Activated CD8-positive, alpha-beta T cell treated with anti-CD3 and anti-CD28 coated beads for 36 hours (primary cell): ENCODE measurements at regions not wholly inside any gene's neighbourhood (a gene's known extent, or its start where the extent isn't known, plus 50 kb on each side); places are given as distances from the start of the nearest gene placed in this dataset.
A peak's percentile ranks its signal among the peaks of the same experiment; 100 is the strongest.

Experiments
- ATAC-seq: fragments of 200-7000 bp; cut with Tn5 transposase; one replicate; pipeline ENCODE4 v1.10.0; 2021; ENCODE audit warnings: mild to moderate bottlenecking, moderate library complexity
- CTCF ChIA-PET: fragments of 350-600 bp; sonication (Branson Sonifier 250); formaldehyde crosslinking; loops from one replicate; lab custom pipeline; 2021; ENCODE audit warnings: antibody characterized with exemption; lab: Charles Lee
- POLR2A ChIA-PET: fragments of 350-600 bp; sonication (Branson Sonifier 250); formaldehyde crosslinking; loops from one replicate; lab custom pipeline; 2021; ENCODE audit warnings: antibody characterized with exemption; lab: Charles Lee
- DNase-seq: peaks from one replicate; pipeline ENCODE4 v3.0.0-alpha.2; 2020
- H3K27ac Mint-ChIP-seq: one replicate; pipeline ENCODE4 v1.8.0; 2021; ENCODE audit warnings: mild to moderate bottlenecking, mixed read lengths
- H3K27me3 Mint-ChIP-seq: one replicate; pipeline ENCODE4 v1.8.0; 2021; ENCODE audit warnings: mixed read lengths
- H3K36me3 Mint-ChIP-seq: one replicate; pipeline ENCODE4 v1.8.0; 2021; ENCODE audit warnings: low read depth, mixed read lengths
- H3K4me1 Mint-ChIP-seq: one replicate; pipeline ENCODE4 v1.8.0; 2021; ENCODE audit warnings: low read depth, mixed read lengths
- H3K4me3 Mint-ChIP-seq: one replicate; pipeline ENCODE4 v1.8.0; 2021; ENCODE audit warnings: mild to moderate bottlenecking, moderate library complexity, mixed read lengths
- H3K9me3 Mint-ChIP-seq: one replicate; pipeline ENCODE4 v1.8.0; 2021; ENCODE audit warnings: mixed read lengths
- intact Hi-C: fragments of 100-400 bp; cut with micrococcal nuclease; formaldehyde crosslinking; loops from one replicate; pipeline ENCODE4 v1.10.0; 2022
- TF ChIP-seq, protein P1 (sequence below): fragments of 200-600 bp; IDR thresholded peaks from one replicate; pipeline ENCODE4 v1.8.0; 2022; ENCODE audit warnings: antibody characterized with exemption, mild to moderate bottlenecking

DNA sequence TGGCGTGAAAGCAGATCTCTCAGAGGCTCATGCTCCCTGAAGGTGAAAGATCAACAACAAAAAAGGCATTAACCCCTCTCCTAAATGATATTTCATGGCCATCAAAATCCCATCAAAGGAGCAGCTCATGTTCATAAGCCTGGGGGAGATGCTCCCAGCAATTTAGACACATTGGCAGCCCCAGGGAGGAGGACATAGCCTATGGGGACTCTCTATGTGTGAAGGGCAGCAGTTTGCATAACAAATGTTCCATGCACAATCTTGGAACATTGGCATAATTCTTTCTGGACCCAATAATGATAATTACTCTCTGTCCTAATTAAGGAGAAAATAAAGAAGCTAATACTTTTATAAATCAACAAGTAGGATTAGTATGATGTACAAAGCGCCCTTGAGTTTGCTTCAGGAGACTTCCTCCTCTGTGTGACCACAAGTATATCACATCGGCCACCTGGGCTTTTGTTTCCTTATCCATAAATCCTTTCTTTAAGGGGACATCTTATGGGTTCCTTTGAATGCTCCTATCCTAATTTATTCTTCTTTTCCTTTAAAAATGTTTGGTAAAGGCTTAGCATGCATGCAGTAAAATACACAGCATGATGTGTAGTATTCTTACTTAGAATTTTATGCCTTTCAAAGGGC, 161.9 kb upstream of the PLEKHG7 start:
- H3K9me3 Mint-ChIP-seq, result peaks cover 3% of the 10 kb centered on the region
- ATAC-seq (no peak), DNase-seq (no peak)
- no peaks in the 10 kb centered on the region for H3K27me3 Mint-ChIP-seq
- intact Hi-C loops, result no loop called here
- ChIA-PET CTCF (interaction anchor here (1.1 to 1.9 kb wide), 3 partner anchors 37 to 138 kb away, joined by 3 to 6 read pairs (median 3); no protein-coding TSS in a partner anchor), POLR2A (interaction anchor here (1.1 to 1.8 kb wide), 4 partner anchors 17 to 137 kb away, joined by 3 to 5 read pairs (median 3); no protein-coding TSS in a partner anchor)
- H3K4me3 Mint-ChIP-seq, result no peak overlapping the region
- H3K27ac Mint-ChIP-seq, result peak overlapping the region; percentile 94
- peaks cover 23% of the 10 kb centered on the region for H3K36me3 Mint-ChIP-seq
- peaks cover 57% of the 10 kb centered on the region for H3K4me1 Mint-ChIP-seq
- TF ChIP-seq, protein P1, sequence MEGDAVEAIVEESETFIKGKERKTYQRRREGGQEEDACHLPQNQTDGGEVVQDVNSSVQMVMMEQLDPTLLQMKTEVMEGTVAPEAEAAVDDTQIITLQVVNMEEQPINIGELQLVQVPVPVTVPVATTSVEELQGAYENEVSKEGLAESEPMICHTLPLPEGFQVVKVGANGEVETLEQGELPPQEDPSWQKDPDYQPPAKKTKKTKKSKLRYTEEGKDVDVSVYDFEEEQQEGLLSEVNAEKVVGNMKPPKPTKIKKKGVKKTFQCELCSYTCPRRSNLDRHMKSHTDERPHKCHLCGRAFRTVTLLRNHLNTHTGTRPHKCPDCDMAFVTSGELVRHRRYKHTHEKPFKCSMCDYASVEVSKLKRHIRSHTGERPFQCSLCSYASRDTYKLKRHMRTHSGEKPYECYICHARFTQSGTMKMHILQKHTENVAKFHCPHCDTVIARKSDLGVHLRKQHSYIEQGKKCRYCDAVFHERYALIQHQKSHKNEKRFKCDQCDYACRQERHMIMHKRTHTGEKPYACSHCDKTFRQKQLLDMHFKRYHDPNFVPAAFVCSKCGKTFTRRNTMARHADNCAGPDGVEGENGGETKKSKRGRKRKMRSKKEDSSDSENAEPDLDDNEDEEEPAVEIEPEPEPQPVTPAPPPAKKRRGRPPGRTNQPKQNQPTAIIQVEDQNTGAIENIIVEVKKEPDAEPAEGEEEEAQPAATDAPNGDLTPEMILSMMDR, result no peak

- intact Hi-C loops, result loop anchor here (1.0 kb wide), 1 partner anchor 35 kb away; no protein-coding TSS in a partner anchor
- Mint-ChIP-seq H3K36me3 (peaks cover 23% of the 10 kb centered on the region), H3K4me1 (peaks cover 59% of the 10 kb centered on the region), H3K27ac (peak overlapping the region; percentile 94), H3K4me3 (no peak overlapping the region), H3K9me3 (peaks cover 3% of the 10 kb centered on the region), H3K27me3 (no peaks in the 10 kb centered on the region)
- CTCF ChIA-PET, result interaction anchor here (1.1 to 1.9 kb wide), 2 partner anchors 37 to 137 kb away, joined by 3 to 6 read pairs; no protein-coding TSS in a partner anchor
- POLR2A ChIA-PET, result interaction anchor here (0.6 to 1.8 kb wide), 4 partner anchors 18 to 411 kb away, joined by 3 to 5 read pairs (median 3); no protein-coding TSS in a partner anchor
- DNase-seq (peak; percentile 29), ATAC-seq (peak; percentile 28)
- TF ChIP-seq, protein P1, result no peak
Observed at GRCh38 chr12:92539976-92540781, 162.6 kb upstream of the PLEKHG7 start.

GRCh38 chr12:92539110-92539749, 163.6 kb upstream of the PLEKHG7 start:
- intact Hi-C loops, result loop anchor here (1.0 kb wide), 1 partner anchor 34 kb away; no protein-coding TSS in a partner anchor
- peaks cover 3% of the 10 kb centered on the region for H3K9me3 Mint-ChIP-seq
- H3K36me3 Mint-ChIP-seq, result peaks cover 23% of the 10 kb centered on the region
- POLR2A ChIA-PET, result interaction anchor here (1.6 kb wide), 1 partner anchor 35 kb away, joined by 3 read pairs; no protein-coding TSS in a partner anchor
- TF ChIP-seq, protein P1, result no peak
- peak; percentile 80 for ATAC-seq
- no peaks in the 10 kb centered on the region for H3K27me3 Mint-ChIP-seq
- peaks cover 59% of the 10 kb centered on the region for H3K4me1 Mint-ChIP-seq
- CTCF ChIA-PET, result no interaction called here
- DNase-seq, result peak; percentile 68
- peak overlapping the region; percentile 94 for H3K27ac Mint-ChIP-seq
- no peak overlapping the region for H3K4me3 Mint-ChIP-seq

GRCh38 chr12:92537290-92537960, 165.4 kb upstream of the PLEKHG7 start:
- H3K4me1 Mint-ChIP-seq, result peaks cover 54% of the 10 kb centered on the region
- ATAC-seq (no peak), DNase-seq (no peak)
- H3K27ac Mint-ChIP-seq, result peak overlapping the region; percentile 81
- TF ChIP-seq, protein P1, result no peak
- intact Hi-C loops, result no loop called here
- no peaks in the 10 kb centered on the region for H3K27me3 Mint-ChIP-seq
- CTCF ChIA-PET, result interaction anchor here (0.6 kb wide), 1 partner anchor 37 kb away, joined by 3 read pairs; no protein-coding TSS in a partner anchor
- H3K4me3 Mint-ChIP-seq, result no peak overlapping the region
- peaks cover 23% of the 10 kb centered on the region for H3K36me3 Mint-ChIP-seq
- H3K9me3 Mint-ChIP-seq, result peaks cover 5% of the 10 kb centered on the region
- POLR2A ChIA-PET, result interaction anchor here (0.5 kb wide), 1 partner anchor 393 kb away, joined by 3 read pairs; no protein-coding TSS in a partner anchor
